ENCODE measurements at regions not wholly inside any gene's neighbourhood (a gene's known extent, or its start where the extent isn't known, plus 50 kb on each side); places are given as distances from the start of the nearest gene placed in this dataset.

DNA sequence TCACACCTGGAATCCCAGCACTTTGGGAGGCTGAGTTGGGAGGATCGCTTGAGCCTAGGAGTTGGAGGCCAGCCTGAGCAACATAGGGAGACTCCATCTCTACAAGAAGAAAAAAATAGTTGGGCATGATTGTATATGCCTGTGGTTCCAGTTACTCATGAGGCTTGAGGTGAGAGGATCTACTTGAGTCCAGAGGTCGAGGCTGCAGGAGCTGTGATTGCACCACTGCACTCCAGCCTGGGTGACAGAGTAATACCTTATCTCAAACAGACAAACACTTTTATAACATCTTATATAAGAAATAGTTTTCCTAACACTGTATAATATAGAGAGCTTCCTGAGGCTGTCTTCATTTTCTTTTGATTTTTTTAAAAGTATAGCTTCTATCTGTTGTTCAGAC, 448.4 kb upstream of the COBL start:
- H3K9ac ChIP-seq (ENCODE audit: low read length): no peak overlapping the region

DNA sequence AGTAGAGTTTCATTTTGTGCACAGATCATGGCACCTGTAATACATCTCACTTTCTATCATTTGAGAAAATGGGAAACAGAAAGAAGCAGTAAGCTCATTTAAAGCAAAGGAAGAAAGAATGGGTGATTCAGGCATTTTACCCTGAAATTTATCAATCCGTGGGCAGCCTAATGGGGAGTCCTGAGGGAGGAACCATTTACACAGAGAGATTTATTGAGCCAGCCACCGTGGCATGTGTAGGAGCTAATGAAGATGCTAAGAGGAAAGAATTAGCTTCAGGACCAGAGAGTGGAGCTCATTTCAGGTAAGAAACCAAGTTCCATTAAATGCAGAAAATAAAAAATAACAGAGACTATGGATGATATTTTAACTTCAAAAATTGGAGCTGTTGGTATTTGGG, 443.4 kb upstream of the COBL start:
- no peak overlapping the region for H2BK120ac ChIP-seq (ENCODE audit: low read depth, low read length)
- no peaks in the 10 kb centered on the region for H3K79me1 ChIP-seq (replicated peaks; ENCODE audit: low read length, poor library complexity, severe bottlenecking)
- H3K4me3 ChIP-seq (ENCODE audit: insufficient read depth in 1 of 2, low read depth in 1 of 2, low read length in 2 of 2): no peak overlapping the region
- H2AFZ ChIP-seq (ENCODE audit: low read depth, low read length): no peak overlapping the region
- no peak overlapping the region for H4K8ac ChIP-seq (ENCODE audit: low read length)
- no peak overlapping the region for H3K14ac ChIP-seq (ENCODE audit: low read length in 2 of 2)
- H3K4ac ChIP-seq (ENCODE audit: low read depth in 1 of 2, low read length in 2 of 2): no peak overlapping the region
- H3K4me1 ChIP-seq (ENCODE audit: control insufficient read depth, insufficient read depth, low read depth, low read length): no peaks in the 10 kb centered on the region
- H3K18ac ChIP-seq (ENCODE audit: low read depth in 1 of 2, low read length in 2 of 2): no peak overlapping the region
- no peaks in the 10 kb centered on the region for H3K27me3 ChIP-seq (ENCODE audit: control insufficient read depth in 1 of 2, insufficient read depth in 1 of 2, low read length in 2 of 2)
- no peak overlapping the region for H2BK12ac ChIP-seq (ENCODE audit: low read length in 2 of 2)
- WGBS: 54% methylated on average over 2 of the region's 2 CpGs
- H3K27ac ChIP-seq (ENCODE audit: low read length, poor library complexity, severe bottlenecking): no peak overlapping the region
- no peak overlapping the region for H2BK15ac ChIP-seq (ENCODE audit: low read depth, poor library complexity, severe bottlenecking)
- no peak overlapping the region for H3K9ac ChIP-seq (ENCODE audit: low read length)
- H4K91ac ChIP-seq (ENCODE audit: low read length): no peak overlapping the region
- no peaks in the 10 kb centered on the region for H3K36me3 ChIP-seq (ENCODE audit: control insufficient read depth in 1 of 2, insufficient read depth in 2 of 2, low read depth in 1 of 2, low read length in 2 of 2)
- no peak overlapping the region for H3K4me2 ChIP-seq (ENCODE audit: low read length, poor library complexity, severe bottlenecking)
- H3K23ac ChIP-seq (ENCODE audit: low read length in 2 of 2): no peak overlapping the region
- H3K9me3 ChIP-seq (ENCODE audit: control insufficient read depth, low read length): no peaks in the 10 kb centered on the region
- H2BK5ac ChIP-seq (ENCODE audit: low read depth, low read length, poor library complexity, severe bottlenecking): no peak overlapping the region
- H2AK5ac ChIP-seq (ENCODE audit: low read length, severe bottlenecking): no peak overlapping the region
- no peak for DNase-seq

More for the DNA sequence above, 448.4 kb upstream of the COBL start:
- WGBS: 66% methylated on average over 2 of the region's 2 CpGs
- Histone ChIP-seq H3K4me3 (ENCODE audit: insufficient read depth in 1 of 2, low read depth in 1 of 2, low read length in 2 of 2) (no peak overlapping the region), H3K18ac (ENCODE audit: low read depth in 1 of 2, low read length in 2 of 2) (no peak overlapping the region), H3K23ac (ENCODE audit: low read length in 2 of 2) (no peak overlapping the region), H3K4ac (ENCODE audit: low read depth in 1 of 2, low read length in 2 of 2) (no peak overlapping the region), H3K27me3 (ENCODE audit: control insufficient read depth in 1 of 2, insufficient read depth in 1 of 2, low read length in 2 of 2) (no peaks in the 10 kb centered on the region), H3K4me1 (ENCODE audit: control insufficient read depth, insufficient read depth, low read depth, low read length) (no peaks in the 10 kb centered on the region), H2AFZ (ENCODE audit: low read depth, low read length) (no peak overlapping the region), H3K9me3 (ENCODE audit: control insufficient read depth, low read length) (no peaks in the 10 kb centered on the region), H3K14ac (ENCODE audit: low read length in 2 of 2) (no peak overlapping the region), H3K36me3 (ENCODE audit: control insufficient read depth in 1 of 2, insufficient read depth in 2 of 2, low read depth in 1 of 2, low read length in 2 of 2) (no peaks in the 10 kb centered on the region), H2BK12ac (ENCODE audit: low read length in 2 of 2) (no peak overlapping the region), H3K27ac (ENCODE audit: low read length, poor library complexity, severe bottlenecking) (no peak overlapping the region), H2BK5ac (ENCODE audit: low read depth, low read length, poor library complexity, severe bottlenecking) (no peak overlapping the region), H2BK120ac (ENCODE audit: low read depth, low read length) (no peak overlapping the region), H4K91ac (ENCODE audit: low read length) (no peak overlapping the region), H2AK5ac (ENCODE audit: low read length, severe bottlenecking) (no peak overlapping the region), H3K79me1 (replicated peaks; ENCODE audit: low read length, poor library complexity, severe bottlenecking) (no peaks in the 10 kb centered on the region), H4K8ac (ENCODE audit: low read length) (no peak overlapping the region), H3K4me2 (ENCODE audit: low read length, poor library complexity, severe bottlenecking) (no peak overlapping the region), H2BK15ac (ENCODE audit: low read depth, poor library complexity, severe bottlenecking) (no peak overlapping the region)
- no peak for DNase-seq

DNA sequence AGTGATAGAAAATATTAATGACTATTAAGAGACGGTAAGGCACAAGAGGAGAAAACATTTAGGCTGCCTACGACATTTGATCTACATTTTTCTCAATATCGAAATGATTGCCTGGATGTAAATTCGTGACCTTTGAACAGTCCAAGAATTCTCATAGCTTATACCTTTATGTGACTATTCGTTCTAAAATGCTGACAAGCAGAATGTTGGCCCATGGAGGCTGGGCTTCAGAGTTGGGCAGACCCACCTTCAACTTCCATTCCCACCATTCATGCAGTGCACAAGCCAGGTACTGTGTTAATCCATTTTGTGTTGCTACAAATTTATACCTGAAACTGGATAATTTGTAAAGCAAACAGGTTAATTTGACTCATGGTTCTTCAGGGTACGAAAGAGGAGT, 441.4 kb upstream of the COBL start:
- H2BK15ac ChIP-seq (ENCODE audit: low read depth, poor library complexity, severe bottlenecking): no peak overlapping the region
- no peak overlapping the region for H4K91ac ChIP-seq (ENCODE audit: low read length)
- H2BK5ac ChIP-seq (ENCODE audit: low read depth, low read length, poor library complexity, severe bottlenecking): no peak overlapping the region
- H2BK120ac ChIP-seq (ENCODE audit: low read depth, low read length): no peak overlapping the region
- no peak overlapping the region for H3K4ac ChIP-seq (ENCODE audit: low read depth in 1 of 2, low read length in 2 of 2)
- DNase-seq: no peak
- no peak overlapping the region for H3K14ac ChIP-seq (ENCODE audit: low read length in 2 of 2)
- no peaks in the 10 kb centered on the region for H3K79me1 ChIP-seq (replicated peaks; ENCODE audit: low read length, poor library complexity, severe bottlenecking)
- no peak overlapping the region for H2AFZ ChIP-seq (ENCODE audit: low read depth, low read length)
- H3K27me3 ChIP-seq (ENCODE audit: control insufficient read depth in 1 of 2, insufficient read depth in 1 of 2, low read length in 2 of 2): no peaks in the 10 kb centered on the region
- no peak overlapping the region for H2BK12ac ChIP-seq (ENCODE audit: low read length in 2 of 2)
- no peaks in the 10 kb centered on the region for H3K36me3 ChIP-seq (ENCODE audit: control insufficient read depth in 1 of 2, insufficient read depth in 2 of 2, low read depth in 1 of 2, low read length in 2 of 2)
- no peak overlapping the region for H3K18ac ChIP-seq (ENCODE audit: low read depth in 1 of 2, low read length in 2 of 2)
- H3K4me3 ChIP-seq (ENCODE audit: insufficient read depth in 1 of 2, low read depth in 1 of 2, low read length in 2 of 2): no peak overlapping the region
- H3K9ac ChIP-seq (ENCODE audit: low read length): no peak overlapping the region
- H3K4me1 ChIP-seq (ENCODE audit: control insufficient read depth, insufficient read depth, low read depth, low read length): no peaks in the 10 kb centered on the region
- WGBS: 80% methylated on average over 6 of the region's 6 CpGs
- H3K4me2 ChIP-seq (ENCODE audit: low read length, poor library complexity, severe bottlenecking): no peak overlapping the region
- H3K9me3 ChIP-seq (ENCODE audit: control insufficient read depth, low read length): no peaks in the 10 kb centered on the region
- no peak overlapping the region for H4K8ac ChIP-seq (ENCODE audit: low read length)
- no peak overlapping the region for H2AK5ac ChIP-seq (ENCODE audit: low read length, severe bottlenecking)
- no peak overlapping the region for H3K27ac ChIP-seq (ENCODE audit: low read length, poor library complexity, severe bottlenecking)
- H3K23ac ChIP-seq (ENCODE audit: low read length in 2 of 2): no peak overlapping the region

DNA sequence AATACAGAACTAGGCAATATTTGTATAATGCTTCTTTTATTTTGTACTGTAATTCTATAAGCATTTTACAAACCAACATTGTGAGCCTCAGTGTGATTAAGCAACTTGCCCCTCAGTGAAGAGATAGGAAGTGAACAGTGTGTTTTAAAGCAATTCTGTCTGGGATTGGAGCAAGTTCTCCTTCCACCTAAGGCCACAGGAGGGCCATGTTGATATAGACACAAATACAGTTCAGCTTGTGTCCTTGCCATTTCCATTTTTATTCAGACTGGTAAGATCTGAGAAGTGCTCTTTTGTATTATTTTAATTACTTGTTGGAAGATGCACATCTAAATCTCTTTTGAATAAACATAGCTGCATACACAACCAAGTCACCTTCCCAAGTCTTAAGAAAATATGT, 416.3 kb upstream of the COBL start:
- Histone ChIP-seq H2AK5ac (ENCODE audit: low read length, severe bottlenecking) (no peak overlapping the region), H4K91ac (ENCODE audit: low read length) (no peak overlapping the region), H3K4me2 (ENCODE audit: low read length, poor library complexity, severe bottlenecking) (no peak overlapping the region), H3K23ac (ENCODE audit: low read length in 2 of 2) (no peak overlapping the region), H3K36me3 (ENCODE audit: control insufficient read depth in 1 of 2, insufficient read depth in 2 of 2, low read depth in 1 of 2, low read length in 2 of 2) (no peaks in the 10 kb centered on the region), H3K4ac (ENCODE audit: low read depth in 1 of 2, low read length in 2 of 2) (no peak overlapping the region), H2BK120ac (ENCODE audit: low read depth, low read length) (no peak overlapping the region), H3K9ac (ENCODE audit: low read length) (no peak overlapping the region), H3K4me3 (ENCODE audit: insufficient read depth in 1 of 2, low read depth in 1 of 2, low read length in 2 of 2) (no peak overlapping the region), H3K18ac (ENCODE audit: low read depth in 1 of 2, low read length in 2 of 2) (no peak overlapping the region), H3K14ac (ENCODE audit: low read length in 2 of 2) (no peak overlapping the region), H3K27me3 (ENCODE audit: control insufficient read depth in 1 of 2, insufficient read depth in 1 of 2, low read length in 2 of 2) (no peaks in the 10 kb centered on the region), H4K8ac (ENCODE audit: low read length) (no peak overlapping the region), H3K4me1 (ENCODE audit: control insufficient read depth, insufficient read depth, low read depth, low read length) (no peaks in the 10 kb centered on the region), H2BK5ac (ENCODE audit: low read depth, low read length, poor library complexity, severe bottlenecking) (no peak overlapping the region), H2BK15ac (ENCODE audit: low read depth, poor library complexity, severe bottlenecking) (no peak overlapping the region), H3K79me1 (replicated peaks; ENCODE audit: low read length, poor library complexity, severe bottlenecking) (no peaks in the 10 kb centered on the region), H2AFZ (ENCODE audit: low read depth, low read length) (no peak overlapping the region), H2BK12ac (ENCODE audit: low read length in 2 of 2) (no peak overlapping the region), H3K9me3 (ENCODE audit: control insufficient read depth, low read length) (peaks cover 7% of the 10 kb centered on the region), H3K27ac (ENCODE audit: low read length, poor library complexity, severe bottlenecking) (no peak overlapping the region)
- no peak for DNase-seq

All from mesenchymal stem cell (in vitro differentiated cells and primary cell).